H1 (cell line): ENCODE measurements at regions not wholly inside any gene's neighbourhood (a gene's known extent, or its start where the extent isn't known, plus 50 kb on each side); places are given as distances from the start of the nearest gene placed in this dataset.

ENCODE experiments used
- CTCF ChIA-PET: fragments of 300-600 bp; sonication (Branson Sonifier 250); formaldehyde crosslinking; loops from one replicate; lab custom pipeline; 2021; ENCODE audit not compliant: partially characterized antibody; lab: Charles Lee
- POLR2A ChIA-PET: fragments of 300-600 bp; sonication (Branson Sonifier 250); formaldehyde crosslinking; loops from one replicate; lab custom pipeline; 2021; ENCODE audit warnings: inconsistent platforms; ENCODE audit not compliant: partially characterized antibody; lab: Charles Lee
- DNase-seq, 2 experiments: peaks; one replicate each; pipeline versions ENCODE4 v3.0.0 to v3.0.0-alpha.2; 2010 to 2022; ENCODE audit warnings: low spot score in 2 of 2, low read depth in 1 of 2, mixed read lengths in 1 of 2
- FAIRE-seq: peaks from 2 replicates; lab custom pipeline; 2011; peaks lifted over from hg19 to GRCh38; lab: Jason Lieb, UNC
- H2AFZ ChIP-seq: 2 replicates; pipeline ENCODE4 v1.8.1; 2012; ENCODE audit warnings: low read length, inconsistent platforms
- H2AK5ac ChIP-seq: 2 replicates; pipeline ENCODE4 v1.6.1; 2013; ENCODE audit warnings: low read depth, low read length
- H2BK120ac ChIP-seq: replicated peaks from 2 replicates; pipeline ENCODE3; 2013; ENCODE audit warnings: low read depth, low read length, inconsistent platforms
- H2BK12ac ChIP-seq: 2 replicates; pipeline ENCODE4 v1.6.1; 2013; ENCODE audit warnings: low read depth, low read length
- H2BK15ac ChIP-seq: 2 replicates; pipeline ENCODE4 v1.6.1; 2013; ENCODE audit warnings: low read length
- H2BK20ac ChIP-seq: 2 replicates; pipeline ENCODE4 v1.6.1; 2013; ENCODE audit warnings: low read length
- H2BK5ac ChIP-seq: 2 replicates; pipeline ENCODE4 v1.6.1; 2013; ENCODE audit warnings: low read depth, low read length
- H3K14ac ChIP-seq: 2 replicates; pipeline ENCODE4 v1.6.1; 2013; ENCODE audit warnings: inconsistent platforms; ENCODE audit not compliant: insufficient read length
- H3K18ac ChIP-seq: 2 replicates; pipeline ENCODE4 v1.6.1; 2013; ENCODE audit warnings: low read length; ENCODE audit errors: extremely low read depth
- H3K23ac ChIP-seq: 2 replicates; pipeline ENCODE4 v1.6.1; 2013; ENCODE audit warnings: inconsistent platforms; ENCODE audit not compliant: insufficient read length
- H3K23me2 ChIP-seq: 2 replicates; pipeline ENCODE4 v1.6.1; 2013; ENCODE audit warnings: low read depth, low read length
- H3K27ac ChIP-seq: 2 replicates; pipeline ENCODE4 v1.6.1; 2011; ENCODE audit warnings: low read depth, low read length, inconsistent platforms
- H3K27me3 ChIP-seq, 4 experiments: replicated peaks in 1 of 4; 1 replicate in 1 of 4; 2 replicates in 3 of 4; pipeline versions ENCODE4 v1.6.1 to v1.8.1; 2011 to 2013; ENCODE audit warnings: low read length in 3 of 4, mild to moderate bottlenecking in 3 of 4, inconsistent platforms in 2 of 4, mixed read lengths in 2 of 4, moderate library complexity in 1 of 4; ENCODE audit not compliant: control insufficient read depth in 3 of 4, insufficient read depth in 3 of 4; ENCODE audit errors: extremely low read depth in 1 of 4
- H3K36me3 ChIP-seq, 4 experiments: 2 replicates each; pipeline versions ENCODE4 v1.6.1 to v1.8.1; 2011 to 2013; ENCODE audit warnings: mild to moderate bottlenecking in 4 of 4, low read length in 3 of 4, moderate library complexity in 2 of 4, control low read depth in 1 of 4, inconsistent platforms in 1 of 4; ENCODE audit not compliant: insufficient read depth in 4 of 4, control insufficient read depth in 2 of 4
- H3K4ac ChIP-seq: replicated peaks from 2 replicates; pipeline ENCODE3; 2013; ENCODE audit warnings: low read length, low read depth, mixed read lengths, inconsistent platforms; ENCODE audit not compliant: insufficient read length
- H3K4me1 ChIP-seq, 4 experiments: replicated peaks in 1 of 4; 1 replicate in 1 of 4; 2 replicates in 3 of 4; pipeline versions ENCODE4 v1.6.1 to v1.8.1; 2011 to 2013; ENCODE audit warnings: low read length in 3 of 4, inconsistent platforms in 2 of 4, mixed read lengths in 1 of 4; ENCODE audit not compliant: insufficient read depth in 4 of 4, control insufficient read depth in 3 of 4
- H3K4me2 ChIP-seq, 2 experiments: 2 replicates each; pipeline versions ENCODE4 v1.6.1 to v1.8.1; 2011 to 2013; ENCODE audit warnings: low read depth in 2 of 2, low read length in 2 of 2, control low read depth in 1 of 2, inconsistent platforms in 1 of 2, mild to moderate bottlenecking in 1 of 2; ENCODE audit not compliant: insufficient read depth in 1 of 2
- H3K4me3 ChIP-seq, 4 experiments: fragments of 200-600, 300-600 bp in 1 of 4; sonication (generic), shearing (Covaris generic), sonication (Bioruptor Twin) in 1 of 4; 2 replicates each; pipeline versions ENCODE4 v1.5.1 to v1.8.1; 2011 to 2016; ENCODE audit warnings: low read length in 4 of 4, low read depth in 3 of 4, control low read depth in 2 of 4, inconsistent platforms in 2 of 4, mild to moderate bottlenecking in 2 of 4, mixed read lengths in 1 of 4, moderate library complexity in 1 of 4; ENCODE audit not compliant: insufficient read depth in 2 of 4; ENCODE audit errors: extremely low read depth in 1 of 4
- H3K56ac ChIP-seq: replicated peaks from 2 replicates; pipeline ENCODE3; 2013; ENCODE audit warnings: low read depth, mild to moderate bottlenecking, mixed read lengths, low read length, inconsistent platforms; ENCODE audit not compliant: insufficient read length
- H3K79me1 ChIP-seq: 2 replicates; pipeline ENCODE4 v1.6.1; 2013; ENCODE audit warnings: low read depth, low read length, control low read depth
- H3K79me2 ChIP-seq, 2 experiments: 2 replicates each; pipeline versions ENCODE4 v1.6.1 to v1.8.1; 2012 to 2013; ENCODE audit warnings: low read length in 2 of 2, mild to moderate bottlenecking in 2 of 2, inconsistent platforms in 1 of 2; ENCODE audit not compliant: insufficient read depth in 2 of 2, control insufficient read depth in 1 of 2
- H3K9ac ChIP-seq, 4 experiments: replicated peaks in 1 of 4; 1 replicate in 1 of 4; 2 replicates in 3 of 4; pipeline versions ENCODE4 v1.6.1 to v1.8.1; 2011 to 2013; ENCODE audit warnings: low read depth in 3 of 4, low read length in 3 of 4, control low read depth in 2 of 4, mild to moderate bottlenecking in 2 of 4, moderate library complexity in 2 of 4, inconsistent platforms in 1 of 4; ENCODE audit errors: extremely low read depth in 1 of 4
- H3K9me3 ChIP-seq, 2 experiments: 2 replicates each; pipeline versions ENCODE4 v1.6.1 to v1.8.1; 2012 to 2013; ENCODE audit warnings: mild to moderate bottlenecking in 2 of 2, moderate library complexity in 2 of 2, control low read depth in 1 of 2, inconsistent platforms in 1 of 2, low read depth in 1 of 2, low read length in 1 of 2, mixed read lengths in 1 of 2; ENCODE audit not compliant: insufficient read depth in 2 of 2
- H4K20me1 ChIP-seq, 2 experiments: replicated peaks in 1 of 2; 2 replicates each; pipeline versions ENCODE3 to v1.8.1; 2011 to 2013; ENCODE audit warnings: inconsistent platforms in 2 of 2, low read length in 2 of 2, mild to moderate bottlenecking in 1 of 2; ENCODE audit not compliant: insufficient read depth in 2 of 2, control insufficient read depth in 1 of 2
- H4K5ac ChIP-seq: 2 replicates; pipeline ENCODE4 v1.6.1; 2013; ENCODE audit warnings: low read length, low read depth, mixed read lengths, inconsistent platforms; ENCODE audit not compliant: insufficient read length
- H4K8ac ChIP-seq: 2 replicates; pipeline ENCODE4 v1.8.0; 2013; ENCODE audit warnings: mild to moderate bottlenecking, moderate library complexity, low read length, inconsistent platforms; ENCODE audit not compliant: insufficient read depth; ENCODE audit errors: extremely low read depth
- H4K91ac ChIP-seq: replicated peaks from 2 replicates; pipeline ENCODE3; 2013; ENCODE audit warnings: low read length, mixed read lengths, inconsistent platforms; ENCODE audit not compliant: insufficient read length
- BRCA1 ChIP-seq: IDR thresholded peaks from 2 replicates; pipeline ENCODE4 v1.6.1; 2012; ENCODE audit warnings: low read depth, low read length, improper control_type of control experiment
- CTBP2 ChIP-seq: IDR thresholded peaks from 2 replicates; pipeline ENCODE4 v1.7.0; 2011; ENCODE audit warnings: borderline replicate concordance, mild to moderate bottlenecking, moderate library complexity, mixed read lengths, low read length; ENCODE audit not compliant: insufficient read depth, insufficient read length
- FOSL1 ChIP-seq: IDR thresholded peaks from 2 replicates; pipeline ENCODE4 v1.6.1; 2011; ENCODE audit warnings: mild to moderate bottlenecking, low read depth, low read length, moderate library complexity; ENCODE audit not compliant: insufficient read depth
- HDAC2 ChIP-seq, 2 experiments: fragments of 300-600 bp in 1 of 2; sonication (generic) in 1 of 2; IDR thresholded peaks; 2 replicates each; pipeline ENCODE4 v1.6.1; 2011 to 2012; ENCODE audit warnings: low read depth in 2 of 2, low read length in 2 of 2, mild to moderate bottlenecking in 2 of 2, moderate library complexity in 2 of 2, borderline replicate concordance in 1 of 2, inconsistent platforms in 1 of 2
- JUN ChIP-seq: IDR thresholded peaks from 2 replicates; pipeline ENCODE4 v1.6.1; 2011; ENCODE audit warnings: low read depth, mild to moderate bottlenecking, improper control_type of control experiment, low read length
- JUND ChIP-seq: IDR thresholded peaks from 2 replicates; pipeline ENCODE4 v1.6.1; 2011; ENCODE audit warnings: mild to moderate bottlenecking, improper control_type of control experiment, low read length
- KDM4A ChIP-seq: IDR thresholded peaks from one replicate; pipeline ENCODE4 v1.7.1; 2012; ENCODE audit warnings: low read depth, mild to moderate bottlenecking, moderate library complexity, low read length, inconsistent platforms; ENCODE audit not compliant: severe bottlenecking
- KDM5A ChIP-seq: fragments of 200-600 bp; IDR thresholded peaks from 2 replicates; pipeline ENCODE4 v1.7.1; 2012; ENCODE audit warnings: mild to moderate bottlenecking, low read length, inconsistent platforms, mixed read lengths
- POLR2AphosphoS5 ChIP-seq: IDR thresholded peaks from 2 replicates; pipeline ENCODE4 v1.6.1; 2011; ENCODE audit warnings: low read depth, low read length
- SIN3A ChIP-seq, 2 experiments: IDR thresholded peaks in 1 of 2; conservative IDR thresholded peaks in 1 of 2; 2 replicates each; pipeline ENCODE4 v1.6.1; 2011 to 2012; ENCODE audit warnings: low read length in 2 of 2, improper control_type of control experiment in 1 of 2, low read depth in 1 of 2, mild to moderate bottlenecking in 1 of 2
- SP1 ChIP-seq: IDR thresholded peaks from 2 replicates; pipeline ENCODE4 v1.6.1; 2011; ENCODE audit warnings: low read depth, low read length
- SP4 ChIP-seq: IDR thresholded peaks from 2 replicates; pipeline ENCODE4 v1.6.1; 2012; ENCODE audit warnings: low read length, inconsistent platforms
- SUZ12 ChIP-seq: fragments of 200-600 bp; sonication (generic); IDR thresholded peaks from 2 replicates; pipeline ENCODE4 v1.6.1; 2012; ENCODE audit warnings: mild to moderate bottlenecking, inconsistent platforms, low read length, moderate library complexity, mixed read lengths
- WGBS, 2 experiments: shearing (Covaris generic) in 1 of 2; methylation state at CpG; one replicate each; pipeline versions ENCODE4 v1.1.6 to v1.1.7; 2013 to 2015; ENCODE audit warnings: low lambda C conversion rate in 2 of 2, mixed read lengths in 2 of 2, inconsistent platforms in 1 of 2, low coverage in 1 of 2, missing lambda C conversion rate in 1 of 2; ENCODE audit not compliant: insufficient replicate concordance in 2 of 2, insufficient coverage in 1 of 2, insufficient read length in 1 of 2; ENCODE audit errors: extremely low coverage in 1 of 2, missing lambda C conversion rate in 1 of 2; 5-methylcytosine and 5-hydroxymethylcytosine counted together

DNA sequence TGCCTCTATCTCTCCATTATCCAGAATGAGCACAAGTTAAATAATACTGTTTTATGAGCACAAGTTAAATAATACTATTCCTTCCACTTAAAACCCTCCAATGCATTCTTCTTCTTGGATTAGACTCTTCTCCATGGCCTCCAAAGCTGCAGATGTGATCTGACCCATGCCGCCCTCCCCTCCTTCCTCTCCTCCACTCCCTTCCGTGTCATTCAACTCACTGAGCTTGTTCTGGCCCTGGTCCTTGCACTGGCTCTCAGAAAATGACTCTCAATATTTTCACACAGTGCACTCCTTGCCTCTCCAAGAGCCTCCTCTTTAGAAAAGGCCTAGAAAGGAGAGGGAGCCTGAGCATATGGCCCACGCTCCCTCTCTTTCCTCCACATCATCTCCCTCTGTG, 125.0 kb upstream of the CD93 start:
- H4K8ac ChIP-seq, result no peak overlapping the region
- ChIA-PET POLR2A (no interaction called here), CTCF (interaction anchor here (1.1 to 1.6 kb wide), 4 partner anchors 10 to 169 kb away, joined by 3 to 7 read pairs (median 4); no protein-coding TSS in a partner anchor)
- H2BK120ac ChIP-seq, result no peak overlapping the region
- H4K20me1 ChIP-seq, result no peaks in the 10 kb centered on the region
- no peak overlapping the region for H4K91ac ChIP-seq
- no peak overlapping the region for H2AK5ac ChIP-seq
- H3K9me3 ChIP-seq, result no peaks in the 10 kb centered on the region
- H3K56ac ChIP-seq, result no peak overlapping the region
- no peak overlapping the region for H3K14ac ChIP-seq
- H2BK12ac ChIP-seq, result no peak overlapping the region
- H2AFZ ChIP-seq, result no peak overlapping the region
- H3K18ac ChIP-seq, result no peak overlapping the region
- no peak overlapping the region for H3K4me2 ChIP-seq
- H3K4me1 ChIP-seq, result 0 out of 7 replicates have a peak, but pooled peaks cover 0 to 2% (median 0%) of the 10 kb centered on the region in 4 experiments
- no peaks in the 10 kb centered on the region for H3K79me1 ChIP-seq
- no peaks in the 10 kb centered on the region for H3K36me3 ChIP-seq
- H2BK5ac ChIP-seq, result no peak overlapping the region
- H4K5ac ChIP-seq, result no peak overlapping the region
- H3K27ac ChIP-seq, result no peak overlapping the region
- H3K4me3 ChIP-seq, result no peak overlapping the region
- DNase-seq (peak in 1 of 2 experiments; percentile 13), FAIRE-seq (no peak)
- no peak overlapping the region for H2BK15ac ChIP-seq
- H2BK20ac ChIP-seq, result no peak overlapping the region
- H3K4ac ChIP-seq, result no peak overlapping the region
- no peak overlapping the region for H3K23ac ChIP-seq
- no peaks in the 10 kb centered on the region for H3K79me2 ChIP-seq
- 84% methylated on average over 2 of the region's 3 CpGs; no CpG with 5 or more reads in 1 of the 2 experiments for WGBS, 2 experiments
- no peak overlapping the region for H3K9ac ChIP-seq
- H3K27me3 ChIP-seq, result peaks cover 0 to 12% (median under 1%) of the 10 kb centered on the region in 4 experiments; a peak in 2 of 7 replicates
- no peaks in the 10 kb centered on the region; the same call in 1 of the 2 replicates for H3K23me2 ChIP-seq
- no peak for TF ChIP-seq SIN3A (conservative IDR thresholded peaks at IDR 0.05 in 1 of 2, IDR thresholded peaks at IDR 0.05 in 1 of 2; ENCODE audit: low read depth in 1 of 2, low read length in 2 of 2)
- no peak for TF ChIP-seq SP1
- TF ChIP-seq KDM4A, result no peak
- TF ChIP-seq SP4, result no peak
- TF ChIP-seq CTBP2, result no peak
- no peak for TF ChIP-seq JUND
- no peak for TF ChIP-seq POLR2AphosphoS5
- TF ChIP-seq HDAC2 (IDR thresholded peaks at IDR 0.05; ENCODE audit: borderline replicate concordance in 1 of 2, low read depth in 2 of 2, low read length in 2 of 2), result no peak
- no peak for TF ChIP-seq KDM5A
- TF ChIP-seq SUZ12, result no peak
- no peak for TF ChIP-seq FOSL1
- TF ChIP-seq JUN, result no peak
- TF ChIP-seq BRCA1, result no peak
